ENCODE measurements at regions not wholly inside any gene's neighbourhood (a gene's known extent, or its start where the extent isn't known, plus 50 kb on each side); places are given as distances from the start of the nearest gene placed in this dataset.

DNA sequence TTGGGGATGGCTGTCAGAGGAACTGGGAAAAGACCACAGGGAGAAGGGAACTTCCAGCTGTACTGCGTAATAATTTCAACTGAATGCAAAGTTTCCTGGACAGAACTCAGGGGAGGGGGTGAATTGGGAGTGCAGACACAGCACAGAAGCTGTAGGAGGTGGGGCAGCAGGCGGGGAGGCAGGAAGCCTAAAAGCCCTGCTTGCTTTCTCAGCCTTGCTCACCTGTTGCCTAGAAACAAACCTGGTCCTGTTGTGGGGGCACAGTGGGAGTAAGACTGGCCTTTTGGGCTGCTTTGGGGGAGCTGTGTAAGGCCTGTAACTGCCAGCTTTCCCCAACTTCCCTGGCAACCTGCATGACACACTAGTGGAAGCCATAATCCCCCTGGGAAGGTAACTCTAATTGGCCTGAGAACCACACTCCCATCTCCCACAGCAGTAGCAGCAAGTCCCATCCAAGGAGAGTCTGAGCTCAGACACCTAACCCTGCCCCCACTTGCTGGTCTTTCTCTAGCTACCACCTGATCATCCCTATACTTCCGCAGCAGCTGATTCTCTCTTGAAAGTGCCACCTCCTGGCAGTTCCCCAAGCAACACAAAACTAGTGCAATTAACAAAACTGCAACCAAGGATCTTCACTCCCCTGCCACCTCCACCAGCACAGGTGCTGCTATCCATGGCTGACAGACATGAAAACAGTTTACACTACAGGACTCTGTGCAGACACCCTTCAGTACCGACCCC is 1239.3 kb downstream of the SORCS1 start:
- CTCF ChIA-PET = interaction anchor here (0.9 kb wide), 1 partner anchor 26 kb away, joined by 3 read pairs; no protein-coding TSS in a partner anchor
- Histone ChIP-seq H3K4me1 (ENCODE audit: control extremely low read depth in 1 of 4, control insufficient read depth in 4 of 4, insufficient read depth in 4 of 4, low read length in 3 of 4) (no peaks in the 10 kb centered on the region), H3K4me3 (ENCODE audit: control insufficient read depth in 1 of 7, extremely low read depth in 1 of 7, insufficient read depth in 4 of 7, low read depth in 2 of 7, low read length in 6 of 7) (no peak overlapping the region), H3K9me3 (ENCODE audit: control extremely low read depth in 1 of 5, control insufficient read depth in 4 of 5, insufficient read depth in 2 of 5, low read depth in 1 of 5, low read length in 4 of 5) (peaks cover 0 to 3% (median 0%) of the 10 kb centered on the region in 5 experiments), H3K27me3 (replicated peaks in 2 of 5; ENCODE audit: control insufficient read depth in 4 of 5, insufficient read depth in 5 of 5, low read length in 4 of 5) (no peaks in the 10 kb centered on the region), H3K36me3 (ENCODE audit: control insufficient read depth in 4 of 4, insufficient read depth in 4 of 4, low read length in 3 of 4) (no peaks in the 10 kb centered on the region), H3K27ac (ENCODE audit: insufficient read depth in 1 of 2, low read depth in 1 of 2, low read length in 2 of 2, poor library complexity in 1 of 2, severe bottlenecking in 2 of 2) (no peak overlapping the region)
- 75% methylated on average over 4 of the region's 4 CpGs for WGBS (ENCODE audit: insufficient coverage)
- no peak for DNase-seq
- POLR2A ChIA-PET = no interaction called here

DNA sequence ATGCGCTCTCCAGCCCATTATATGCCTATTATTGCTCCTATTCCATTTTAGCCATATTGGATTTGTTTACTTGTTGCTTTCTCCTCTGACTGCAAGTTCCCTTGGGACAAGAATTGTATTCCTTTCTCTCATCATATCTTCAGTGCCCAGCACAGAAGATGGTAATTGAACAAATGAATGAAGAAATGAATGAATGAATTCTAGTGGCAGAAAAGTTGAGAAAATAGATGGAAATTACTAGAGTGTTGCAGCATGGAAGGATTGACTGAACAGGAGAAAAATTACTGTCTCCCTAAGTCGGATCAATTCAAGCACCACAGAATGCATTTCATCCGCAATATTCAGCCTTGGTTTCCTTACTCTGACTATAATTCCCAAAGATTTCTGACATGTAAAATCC is 1243.2 kb downstream of the SORCS1 start:
- DNase-seq = no peak
- Histone ChIP-seq H3K4me3 (ENCODE audit: control insufficient read depth in 1 of 7, extremely low read depth in 1 of 7, insufficient read depth in 4 of 7, low read depth in 2 of 7, low read length in 6 of 7) (no peak overlapping the region), H3K27me3 (replicated peaks in 2 of 5; ENCODE audit: control insufficient read depth in 4 of 5, insufficient read depth in 5 of 5, low read length in 4 of 5) (no peaks in the 10 kb centered on the region), H3K4me1 (ENCODE audit: control extremely low read depth in 1 of 4, control insufficient read depth in 4 of 4, insufficient read depth in 4 of 4, low read length in 3 of 4) (peaks cover 0 to 5% (median 0%) of the 10 kb centered on the region in 4 experiments), H3K27ac (ENCODE audit: insufficient read depth in 1 of 2, low read depth in 1 of 2, low read length in 2 of 2, poor library complexity in 1 of 2, severe bottlenecking in 2 of 2) (no peak overlapping the region), H3K9me3 (ENCODE audit: control extremely low read depth in 1 of 5, control insufficient read depth in 4 of 5, insufficient read depth in 2 of 5, low read depth in 1 of 5, low read length in 4 of 5) (peaks cover 0 to 3% (median 0%) of the 10 kb centered on the region in 5 experiments), H3K36me3 (ENCODE audit: control insufficient read depth in 4 of 4, insufficient read depth in 4 of 4, low read length in 3 of 4) (no peaks in the 10 kb centered on the region)
- ChIA-PET CTCF (no interaction called here), POLR2A (no interaction called here)
- WGBS (ENCODE audit: insufficient coverage) = 100% methylated on average over 3 of the region's 3 CpGs

DNA sequence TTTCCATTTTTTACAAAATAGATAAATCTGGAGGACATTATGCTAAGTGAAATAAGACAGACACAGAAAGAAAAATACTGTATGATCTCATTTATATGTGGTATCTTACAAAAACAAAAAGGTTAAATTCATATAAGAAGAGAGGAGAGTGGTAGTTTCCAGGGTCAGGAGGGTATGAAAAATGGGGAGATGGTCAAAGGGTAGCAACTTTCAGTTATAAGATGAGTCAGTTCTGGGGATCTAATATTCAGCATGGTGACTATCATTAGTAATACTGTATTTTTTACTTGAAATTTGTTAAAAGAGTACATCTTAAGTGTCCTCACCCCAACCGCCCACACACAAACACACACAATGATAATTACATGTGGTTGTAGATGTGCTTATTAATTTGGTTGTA is 1250.1 kb downstream of the SORCS1 start:
- DNase-seq = no peak
- Histone ChIP-seq H3K4me3 (ENCODE audit: control insufficient read depth in 1 of 7, extremely low read depth in 1 of 7, insufficient read depth in 4 of 7, low read depth in 2 of 7, low read length in 6 of 7) (no peak overlapping the region), H3K4me1 (ENCODE audit: control extremely low read depth in 1 of 4, control insufficient read depth in 4 of 4, insufficient read depth in 4 of 4, low read length in 3 of 4) (peaks cover 0 to 5% (median 0%) of the 10 kb centered on the region in 4 experiments), H3K27me3 (replicated peaks in 2 of 5; ENCODE audit: control insufficient read depth in 4 of 5, insufficient read depth in 5 of 5, low read length in 4 of 5) (no peaks in the 10 kb centered on the region), H3K36me3 (ENCODE audit: control insufficient read depth in 4 of 4, insufficient read depth in 4 of 4, low read length in 3 of 4) (no peaks in the 10 kb centered on the region), H3K27ac (ENCODE audit: insufficient read depth in 1 of 2, low read depth in 1 of 2, low read length in 2 of 2, poor library complexity in 1 of 2, severe bottlenecking in 2 of 2) (no peak overlapping the region), H3K9me3 (ENCODE audit: control extremely low read depth in 1 of 5, control insufficient read depth in 4 of 5, insufficient read depth in 2 of 5, low read depth in 1 of 5, low read length in 4 of 5) (no peaks in the 10 kb centered on the region)
- no CpG with 5 or more reads among the region's 1 CpG for WGBS (ENCODE audit: insufficient coverage)
- ChIA-PET CTCF (no interaction called here), POLR2A (no interaction called here)

DNA sequence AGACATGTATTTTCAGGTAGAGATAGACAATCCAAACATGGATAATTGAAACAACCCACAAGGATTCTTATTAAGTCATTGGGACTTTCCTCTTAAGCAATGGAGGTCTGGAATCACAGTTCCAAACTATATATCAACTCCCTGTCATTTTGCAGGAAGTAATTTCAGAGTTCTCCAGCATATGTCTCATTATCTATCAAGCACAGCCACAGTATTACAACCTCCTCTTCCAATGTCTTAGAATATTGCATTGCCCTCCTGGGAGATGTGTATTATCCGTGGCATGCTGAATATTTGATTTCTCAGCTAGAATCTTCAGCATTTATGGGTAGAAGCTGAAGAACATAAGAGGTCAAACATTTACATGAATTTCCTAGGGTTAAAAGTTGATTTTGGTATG is 1255.8 kb downstream of the SORCS1 start:
- Histone ChIP-seq H3K9me3 (ENCODE audit: control extremely low read depth in 1 of 5, control insufficient read depth in 4 of 5, insufficient read depth in 2 of 5, low read depth in 1 of 5, low read length in 4 of 5) (no peaks in the 10 kb centered on the region), H3K36me3 (ENCODE audit: control insufficient read depth in 4 of 4, insufficient read depth in 4 of 4, low read length in 3 of 4) (no peaks in the 10 kb centered on the region), H3K27ac (ENCODE audit: insufficient read depth in 1 of 2, low read depth in 1 of 2, low read length in 2 of 2, poor library complexity in 1 of 2, severe bottlenecking in 2 of 2) (no peak overlapping the region), H3K27me3 (replicated peaks in 2 of 5; ENCODE audit: control insufficient read depth in 4 of 5, insufficient read depth in 5 of 5, low read length in 4 of 5) (no peaks in the 10 kb centered on the region), H3K4me1 (ENCODE audit: control extremely low read depth in 1 of 4, control insufficient read depth in 4 of 4, insufficient read depth in 4 of 4, low read length in 3 of 4) (no peaks in the 10 kb centered on the region), H3K4me3 (ENCODE audit: control insufficient read depth in 1 of 7, extremely low read depth in 1 of 7, insufficient read depth in 4 of 7, low read depth in 2 of 7, low read length in 6 of 7) (no peak overlapping the region)
- DNase-seq = no peak
- POLR2A ChIA-PET = no interaction called here
- CTCF ChIA-PET = no interaction called here
- WGBS (ENCODE audit: insufficient coverage) = no CpG with 5 or more reads among the region's 1 CpG

DNA sequence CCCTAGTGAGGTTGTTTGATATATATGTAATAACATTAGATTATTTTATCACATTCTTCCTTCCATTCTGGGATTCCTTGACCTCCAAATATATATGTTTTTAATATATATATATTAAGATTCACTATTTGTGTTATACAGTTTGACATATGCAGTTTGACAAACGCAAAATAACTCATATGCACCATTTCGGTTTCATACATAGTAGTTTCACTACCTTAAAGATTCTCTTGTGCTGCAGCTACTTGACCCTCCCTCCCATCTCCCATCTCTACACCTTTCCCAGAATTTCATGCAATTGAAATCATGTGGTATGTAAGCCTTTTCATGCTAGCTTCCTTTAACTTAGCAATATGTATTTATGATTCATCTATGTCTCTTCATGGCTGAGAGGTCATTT is 1244.4 kb downstream of the SORCS3 start:
- Histone ChIP-seq H3K9me3 (ENCODE audit: control extremely low read depth in 1 of 5, control insufficient read depth in 4 of 5, insufficient read depth in 2 of 5, low read depth in 1 of 5, low read length in 4 of 5) (no peaks in the 10 kb centered on the region), H3K4me3 (ENCODE audit: control insufficient read depth in 1 of 7, extremely low read depth in 1 of 7, insufficient read depth in 4 of 7, low read depth in 2 of 7, low read length in 6 of 7) (no peak overlapping the region), H3K27me3 (replicated peaks in 2 of 5; ENCODE audit: control insufficient read depth in 4 of 5, insufficient read depth in 5 of 5, low read length in 4 of 5) (no peaks in the 10 kb centered on the region), H3K27ac (ENCODE audit: insufficient read depth in 1 of 2, low read depth in 1 of 2, low read length in 2 of 2, poor library complexity in 1 of 2, severe bottlenecking in 2 of 2) (no peak overlapping the region), H3K4me1 (ENCODE audit: control extremely low read depth in 1 of 4, control insufficient read depth in 4 of 4, insufficient read depth in 4 of 4, low read length in 3 of 4) (no peaks in the 10 kb centered on the region), H3K36me3 (ENCODE audit: control insufficient read depth in 4 of 4, insufficient read depth in 4 of 4, low read length in 3 of 4) (no peaks in the 10 kb centered on the region)
- CTCF ChIA-PET = no interaction called here
- POLR2A ChIA-PET = no interaction called here
- no CpG with 5 or more reads among the region's 2 CpGs for WGBS (ENCODE audit: insufficient coverage)
- no peak for DNase-seq

DNA sequence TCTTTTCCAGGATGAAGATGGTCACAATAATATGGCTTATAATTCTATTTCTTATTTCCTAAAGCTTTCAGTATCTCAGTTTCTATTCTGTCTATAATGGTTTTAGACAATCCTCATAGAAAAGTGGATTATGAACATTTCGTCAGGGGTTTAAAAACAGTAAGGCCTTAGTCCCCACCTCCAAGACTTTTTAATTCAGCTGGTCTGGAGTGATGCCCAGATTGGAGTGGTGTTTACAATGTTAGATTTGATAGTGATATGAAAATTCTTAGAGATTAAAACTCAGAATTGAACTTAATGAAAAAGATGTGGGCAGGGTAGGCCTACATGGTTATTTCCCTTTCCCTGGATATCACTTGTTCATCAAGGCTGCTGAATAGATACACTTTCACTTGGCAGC is 1238.3 kb downstream of the SORCS3 start:
- Histone ChIP-seq H3K4me3 (ENCODE audit: control insufficient read depth in 1 of 7, extremely low read depth in 1 of 7, insufficient read depth in 4 of 7, low read depth in 2 of 7, low read length in 6 of 7) (no peak overlapping the region), H3K27me3 (replicated peaks in 2 of 5; ENCODE audit: control insufficient read depth in 4 of 5, insufficient read depth in 5 of 5, low read length in 4 of 5) (no peaks in the 10 kb centered on the region), H3K36me3 (ENCODE audit: control insufficient read depth in 4 of 4, insufficient read depth in 4 of 4, low read length in 3 of 4) (no peaks in the 10 kb centered on the region), H3K9me3 (ENCODE audit: control extremely low read depth in 1 of 5, control insufficient read depth in 4 of 5, insufficient read depth in 2 of 5, low read depth in 1 of 5, low read length in 4 of 5) (no peaks in the 10 kb centered on the region), H3K27ac (ENCODE audit: insufficient read depth in 1 of 2, low read depth in 1 of 2, low read length in 2 of 2, poor library complexity in 1 of 2, severe bottlenecking in 2 of 2) (no peak overlapping the region), H3K4me1 (ENCODE audit: control extremely low read depth in 1 of 4, control insufficient read depth in 4 of 4, insufficient read depth in 4 of 4, low read length in 3 of 4) (no peaks in the 10 kb centered on the region)
- WGBS (ENCODE audit: insufficient coverage) = no CpG with 5 or more reads among the region's 1 CpG
- CTCF ChIA-PET = no interaction called here
- no peak for DNase-seq
- POLR2A ChIA-PET = no interaction called here

DNA sequence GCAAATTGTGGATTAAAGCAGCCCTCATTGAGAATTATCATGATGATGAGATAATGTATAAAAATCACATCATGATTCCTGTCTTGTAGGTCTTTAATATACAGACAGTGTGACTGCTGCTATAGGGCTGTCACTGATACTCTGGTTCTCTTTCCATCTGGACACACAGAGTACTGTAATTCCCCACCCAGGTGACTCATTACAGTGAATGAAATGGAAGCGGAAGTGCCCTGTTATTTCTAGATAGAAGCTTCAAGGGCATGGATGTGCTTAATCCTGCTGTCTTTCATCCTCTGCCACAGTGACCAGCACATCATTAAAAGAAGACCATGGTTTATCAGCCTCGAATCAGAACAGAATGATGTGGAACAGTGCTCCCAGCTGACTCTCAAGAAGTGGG is 1234.0 kb downstream of the SORCS3 start:
- no peaks in the 10 kb centered on the region for H3K36me3 ChIP-seq (ENCODE audit: control insufficient read depth in 4 of 4, insufficient read depth in 4 of 4, low read length in 3 of 4)
- ChIA-PET POLR2A (no interaction called here), CTCF (no interaction called here)
- peaks cover 0 to 1% (median 0%) of the 10 kb centered on the region in 5 experiments for H3K9me3 ChIP-seq (ENCODE audit: control extremely low read depth in 1 of 5, control insufficient read depth in 4 of 5, insufficient read depth in 2 of 5, low read depth in 1 of 5, low read length in 4 of 5)
- no peak for DNase-seq
- no peak overlapping the region for H3K27ac ChIP-seq (ENCODE audit: insufficient read depth in 1 of 2, low read depth in 1 of 2, low read length in 2 of 2, poor library complexity in 1 of 2, severe bottlenecking in 2 of 2)
- H3K4me1 ChIP-seq (ENCODE audit: control extremely low read depth in 1 of 4, control insufficient read depth in 4 of 4, insufficient read depth in 4 of 4, low read length in 3 of 4) = no peaks in the 10 kb centered on the region
- no peak overlapping the region for H3K4me3 ChIP-seq (ENCODE audit: control insufficient read depth in 1 of 7, extremely low read depth in 1 of 7, insufficient read depth in 4 of 7, low read depth in 2 of 7, low read length in 6 of 7)
- no peaks in the 10 kb centered on the region for H3K27me3 ChIP-seq (replicated peaks in 2 of 5; ENCODE audit: control insufficient read depth in 4 of 5, insufficient read depth in 5 of 5, low read length in 4 of 5)
- WGBS (ENCODE audit: insufficient coverage) = 100% methylated on average over 1 of the region's 2 CpGs
